GM12873 (cell line): ENCODE measurements at regions not wholly inside any gene's neighbourhood (a gene's known extent, or its start where the extent isn't known, plus 50 kb on each side); places are given as distances from the start of the nearest gene placed in this dataset.

Experiments
- CTCF ChIP-seq: IDR thresholded peaks from 2 replicates; pipeline ENCODE4 v1.5.1; 2012; ENCODE audit warnings: low read depth, mild to moderate bottlenecking, moderate library complexity, low read length, control low read depth; ENCODE audit not compliant: insufficient read depth; ENCODE audit errors: missing control alignments

GRCh38 chr4:182143822-182144625, 99.2 kb upstream of the TENM3 start:
- no peak for TF ChIP-seq CTCF

- TF ChIP-seq CTCF, result no peak
These were observed 98.4 kb upstream of the TENM3 start for GRCh38 chr4:182144626-182145333.

DNA sequence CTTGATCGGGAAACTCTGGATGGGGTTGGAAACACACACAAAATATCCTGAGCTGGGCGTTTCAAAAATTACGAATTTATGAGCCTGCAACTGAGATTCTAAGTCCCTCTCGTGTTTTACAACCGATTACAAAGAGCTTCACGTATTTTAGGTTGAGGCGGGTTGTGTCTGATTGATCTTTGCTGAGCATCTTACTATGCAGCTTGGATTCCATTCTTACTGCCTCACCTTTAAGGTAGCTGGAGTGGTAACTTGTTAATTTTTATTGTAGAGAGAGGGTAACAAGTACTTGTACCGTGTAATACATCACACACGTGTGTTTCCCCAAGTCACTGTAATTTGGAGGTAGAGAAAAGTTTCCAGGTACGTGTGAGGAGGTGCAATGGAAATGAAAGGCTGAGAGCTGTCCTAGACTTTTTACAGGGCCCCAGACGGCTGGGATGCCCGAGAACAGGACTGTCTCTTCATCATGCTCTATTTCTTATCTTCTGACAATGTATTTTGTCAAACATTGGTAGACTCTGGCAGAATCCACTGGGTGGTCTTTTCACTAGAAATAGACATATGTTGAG, 97.8 kb upstream of the TENM3 start:
- TF ChIP-seq CTCF, result no peak

DNA sequence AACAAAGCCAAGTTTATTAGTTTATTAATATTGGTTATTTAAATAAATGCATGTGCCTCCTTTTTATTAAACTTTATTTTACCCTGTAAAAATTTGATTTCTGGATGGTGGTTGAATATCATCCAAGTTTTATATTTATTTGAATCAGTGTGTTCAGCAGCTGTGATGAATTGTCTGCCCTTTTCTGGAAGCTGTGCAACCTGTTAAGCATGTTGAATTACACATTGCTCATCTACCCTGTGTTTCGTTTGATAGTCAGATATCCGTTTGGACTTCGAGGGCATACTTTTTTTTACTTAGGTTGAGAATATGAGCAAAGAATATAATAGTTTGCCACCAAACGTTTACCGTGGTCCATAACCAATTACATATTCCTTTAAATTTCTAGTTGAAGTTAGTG, 95.8 kb upstream of the TENM3 start:
- TF ChIP-seq CTCF, result no peak

GRCh38 chr4:182150645-182151044, 92.6 kb upstream of the TENM3 start:
- no peak for TF ChIP-seq CTCF

DNA sequence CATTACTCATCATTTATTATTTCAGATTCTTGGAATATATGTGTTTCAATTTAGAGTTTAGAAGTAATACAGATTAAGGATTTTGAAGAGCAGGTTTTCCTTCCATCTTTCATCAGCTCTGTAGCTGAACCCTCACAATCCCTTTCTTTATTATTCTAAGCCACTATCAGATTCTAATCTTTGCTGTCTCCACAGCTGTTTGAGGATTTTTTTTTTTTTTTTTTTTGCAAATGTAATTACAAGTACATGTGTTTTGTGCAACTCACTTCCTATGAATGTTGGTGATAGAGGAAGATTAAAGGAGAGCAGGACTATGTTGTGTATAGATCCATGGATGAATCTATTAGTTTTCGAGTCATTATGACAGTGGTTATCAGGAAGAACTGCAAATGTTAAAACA, 87.4 kb upstream of the TENM3 start:
- no peak for TF ChIP-seq CTCF

- no peak for TF ChIP-seq CTCF
These were observed 80.0 kb upstream of the TENM3 start for GRCh38 chr4:182163180-182163579.
